Chondrocyte (in vitro differentiated cells): ENCODE measurements at regions not wholly inside any gene's neighbourhood (a gene's known extent, or its start where the extent isn't known, plus 50 kb on each side); places are given as distances from the start of the nearest gene placed in this dataset.

ENCODE experiments used
- DNase-seq: peaks from one replicate; pipeline ENCODE4 v3.0.0; 2021; ENCODE audit warnings: mixed read lengths, low spot score
- H3K27ac Mint-ChIP-seq: one replicate; pipeline ENCODE4 v1.8.0; 2021; ENCODE audit warnings: mild to moderate bottlenecking, moderate library complexity, mixed read lengths; ENCODE audit not compliant: unreplicated experiment
- H3K27me3 Mint-ChIP-seq: 2 replicates; pipeline ENCODE4 v1.8.0; 2021; ENCODE audit warnings: low read depth, mixed read lengths
- H3K36me3 Mint-ChIP-seq: 2 replicates; pipeline ENCODE4 v1.8.0; 2021; ENCODE audit warnings: low read depth, mixed read lengths
- H3K4me1 Mint-ChIP-seq: 2 replicates; pipeline ENCODE4 v1.8.0; 2021; ENCODE audit warnings: low read depth, mild to moderate bottlenecking, mixed read lengths
- H3K4me3 Mint-ChIP-seq: one replicate; pipeline ENCODE4 v1.8.0; 2021; ENCODE audit warnings: mild to moderate bottlenecking, moderate library complexity, mixed read lengths; ENCODE audit not compliant: unreplicated experiment
- H3K9me3 Mint-ChIP-seq: 2 replicates; pipeline ENCODE4 v1.8.0; 2021; ENCODE audit warnings: low read depth, mixed read lengths
- CTCF ChIP-seq: fragments of 200-600 bp; sonication (generic); IDR thresholded peaks from 2 replicates; pipeline ENCODE4 v1.5.0; 2021; ENCODE audit warnings: antibody characterized with exemption, mild to moderate bottlenecking, moderate library complexity

- Mint-ChIP-seq H3K36me3 (no peaks in the 10 kb centered on the region), H3K9me3 (no peaks in the 10 kb centered on the region), H3K4me1 (no peaks in the 10 kb centered on the region), H3K27ac (no peak overlapping the region), H3K27me3 (no peaks in the 10 kb centered on the region), H3K4me3 (no peak overlapping the region)
- TF ChIP-seq CTCF: no peak
- DNase-seq: no peak
Measured at GRCh38 chr13:54445865-54446264, 1417.3 kb downstream of the OLFM4 start.

- Mint-ChIP-seq H3K27me3 (peaks cover 2% of the 10 kb centered on the region), H3K4me3 (no peak overlapping the region), H3K9me3 (peaks cover 2% of the 10 kb centered on the region), H3K36me3 (no peaks in the 10 kb centered on the region), H3K27ac (no peak overlapping the region), H3K4me1 (no peaks in the 10 kb centered on the region)
- TF ChIP-seq CTCF: peak; percentile 59
- no peak for DNase-seq
Measured at GRCh38 chr13:54449922-54450321, 1421.3 kb downstream of the OLFM4 start.

GRCh38 chr13:54484166-54484565 lies 1455.6 kb downstream of the OLFM4 start:
- Mint-ChIP-seq H3K4me1 (no peaks in the 10 kb centered on the region), H3K36me3 (no peaks in the 10 kb centered on the region), H3K27me3 (no peaks in the 10 kb centered on the region), H3K27ac (no peak overlapping the region), H3K9me3 (peaks cover 3% of the 10 kb centered on the region), H3K4me3 (no peak overlapping the region)
- no peak for TF ChIP-seq CTCF
- DNase-seq: no peak

GRCh38 chr13:54486421-54487166 lies 1458.0 kb downstream of the OLFM4 start:
- Mint-ChIP-seq H3K9me3 (peaks cover 10% of the 10 kb centered on the region), H3K27me3 (no peaks in the 10 kb centered on the region), H3K27ac (no peak overlapping the region), H3K4me3 (no peak overlapping the region), H3K36me3 (no peaks in the 10 kb centered on the region), H3K4me1 (no peaks in the 10 kb centered on the region)
- no peak for DNase-seq
- no peak for TF ChIP-seq CTCF

GRCh38 chr13:54489359-54489758 lies 1460.7 kb downstream of the OLFM4 start:
- no peak overlapping the region for H3K27ac Mint-ChIP-seq
- H3K4me1 Mint-ChIP-seq: no peaks in the 10 kb centered on the region
- H3K9me3 Mint-ChIP-seq: peaks cover 15% of the 10 kb centered on the region
- no peak for DNase-seq
- no peaks in the 10 kb centered on the region for H3K27me3 Mint-ChIP-seq
- no peak overlapping the region for H3K4me3 Mint-ChIP-seq
- H3K36me3 Mint-ChIP-seq: no peaks in the 10 kb centered on the region
- TF ChIP-seq CTCF: no peak
